Endothelial cell of umbilical vein (primary cell): ENCODE measurements at regions not wholly inside any gene's neighbourhood (a gene's known extent, or its start where the extent isn't known, plus 50 kb on each side); places are given as distances from the start of the nearest gene placed in this dataset.

Source experiments
- MYC ChIP-seq: IDR thresholded peaks from one replicate; pipeline ENCODE4 v1.6.1; 2011; ENCODE audit warnings: mild to moderate bottlenecking, low read depth, low read length
- POLR2AphosphoS5 ChIP-seq: IDR thresholded peaks from 2 replicates; pipeline ENCODE4 v1.6.1; 2012; ENCODE audit warnings: low read depth, mild to moderate bottlenecking, control low read depth, low read length, moderate library complexity; ENCODE audit not compliant: insufficient read depth

- TF ChIP-seq MYC, result no peak
- TF ChIP-seq POLR2AphosphoS5, result no peak
Measured at GRCh38 chr2:238966072-238966937, 118.4 kb downstream of the TWIST2 start.
